Stimulated activated CD4-positive, alpha-beta T cell treated with anti-CD3 and anti-CD28 coated beads, Interleukin-15, amount 100 ng/mL, for 24 hours (primary cell): ENCODE measurements at regions not wholly inside any gene's neighbourhood (a gene's known extent, or its start where the extent isn't known, plus 50 kb on each side); places are given as distances from the start of the nearest gene placed in this dataset.

Source experiments
- DNase-seq: peaks from one replicate; pipeline ENCODE4 v3.0.0-alpha.2; 2020

- DNase-seq, result no peak
These were observed 398.8 kb downstream of the RNF144B start for GRCh38 chr6:18785810-18786490.

- DNase-seq, result no peak
These were observed 405.7 kb downstream of the RNF144B start for GRCh38 chr6:18792866-18793265.

- DNase-seq, result no peak
These were observed 408.6 kb downstream of the RNF144B start for GRCh38 chr6:18795726-18796125.

- DNase-seq, result no peak
These were observed 433.6 kb downstream of the RNF144B start for GRCh38 chr6:18820725-18821124.

GRCh38 chr6:18823782-18824386 lies 436.7 kb downstream of the RNF144B start:
- peak; percentile 53 for DNase-seq

- no peak for DNase-seq
These were observed 442.2 kb downstream of the RNF144B start for GRCh38 chr6:18829272-18829870.

- no peak for DNase-seq
These were observed 448.8 kb downstream of the RNF144B start for GRCh38 chr6:18835976-18836375.

- no peak for DNase-seq
These were observed 449.9 kb downstream of the RNF144B start for GRCh38 chr6:18837013-18837412.

GRCh38 chr6:18842534-18842933 lies 455.4 kb downstream of the RNF144B start:
- DNase-seq, result no peak

- DNase-seq, result no peak
These were observed 458.7 kb downstream of the RNF144B start for GRCh38 chr6:18845896-18846295.

- no peak for DNase-seq
These were observed 459.2 kb downstream of the RNF144B start for GRCh38 chr6:18846327-18846726.

- DNase-seq, result no peak
These were observed 474.1 kb downstream of the RNF144B start for GRCh38 chr6:18861204-18861603.

- no peak for DNase-seq
These were observed 496.1 kb downstream of the RNF144B start for GRCh38 chr6:18883268-18883667.

GRCh38 chr6:18883851-18884250 lies 496.7 kb downstream of the RNF144B start:
- no peak for DNase-seq

GRCh38 chr6:18893540-18894269 lies 506.6 kb downstream of the RNF144B start:
- no peak for DNase-seq

GRCh38 chr6:18897350-18897749 lies 510.2 kb downstream of the RNF144B start:
- no peak for DNase-seq

GRCh38 chr6:18904681-18905080 lies 517.5 kb downstream of the RNF144B start:
- no peak for DNase-seq

GRCh38 chr6:18920701-18921100 lies 533.6 kb downstream of the RNF144B start:
- DNase-seq, result no peak

- DNase-seq, result no peak
These were observed 543.9 kb downstream of the RNF144B start for GRCh38 chr6:18931086-18931485.

GRCh38 chr6:18958146-18958545 lies 571.0 kb downstream of the RNF144B start:
- DNase-seq, result no peak

GRCh38 chr6:18961566-18961965 lies 574.4 kb downstream of the RNF144B start:
- DNase-seq, result no peak

GRCh38 chr6:18962361-18962905 lies 575.3 kb downstream of the RNF144B start:
- DNase-seq, result no peak

GRCh38 chr6:18963439-18963838 lies 576.3 kb downstream of the RNF144B start:
- DNase-seq, result no peak
